SK-N-SH (cell line): ENCODE measurements at regions not wholly inside any gene's neighbourhood (a gene's known extent, or its start where the extent isn't known, plus 50 kb on each side); places are given as distances from the start of the nearest gene placed in this dataset.
A peak's percentile ranks its signal among the peaks of the same experiment; 100 is the strongest.

Source experiments
- CTCF ChIA-PET: fragments of 300-600, 350-600 bp; formaldehyde crosslinking; extraction: SDS; loops from one replicate; lab custom pipeline; 2021; lab: Yijun Ruan, JAX
- POLR2A ChIA-PET: fragments of 350-600 bp; sonication (Branson Sonifier 250); formaldehyde crosslinking; extraction: SDS; loops from one replicate; lab custom pipeline; 2020; ENCODE audit warnings: antibody characterized with exemption, inconsistent platforms; lab: Yijun Ruan, JAX
- DNase-seq: peaks from one replicate; pipeline ENCODE4 v3.0.0; 2012
- H2AFZ ChIP-seq: fragments of 200-600 bp; sonication (generic); 2 replicates; pipeline ENCODE4 v1.8.1; 2016; ENCODE audit warnings: antibody characterized with exemption, mild to moderate bottlenecking, low read depth
- H3F3A ChIP-seq: fragments of 200-600 bp; sonication (generic); replicated peaks from 2 replicates; pipeline ENCODE3; 2016; ENCODE audit warnings: antibody characterized with exemption, mild to moderate bottlenecking; ENCODE audit not compliant: insufficient read depth
- H3K27ac ChIP-seq, 2 experiments: fragments of 200-500 bp in 1 of 2; fragments of 200-600 bp in 1 of 2; sonication (Bioruptor generic) in 1 of 2; sonication (generic), shearing (Covaris generic) in 1 of 2; 2 replicates each; pipeline versions ENCODE4 v1.5.1 to v1.6.1; 2014 to 2016; ENCODE audit warnings: low read depth in 2 of 2, inconsistent platforms in 1 of 2, low read length in 1 of 2, mild to moderate bottlenecking in 1 of 2, mixed read lengths in 1 of 2
- H3K27me3 ChIP-seq: fragments of 200-600 bp; sonication (generic), shearing (Covaris generic); 2 replicates; pipeline ENCODE4 v1.6.1; 2016; ENCODE audit warnings: mixed run types; ENCODE audit not compliant: insufficient read depth
- H3K36me3 ChIP-seq, 2 experiments: fragments of 200-500 bp in 1 of 2; fragments of 200-600 bp in 1 of 2; sonication (Bioruptor generic) in 1 of 2; sonication (generic) in 1 of 2; replicated peaks in 1 of 2; 2 replicates each; pipeline versions ENCODE3 to v1.5.1; 2014 to 2016; ENCODE audit warnings: low read length in 1 of 2, mild to moderate bottlenecking in 1 of 2; ENCODE audit not compliant: insufficient read depth in 2 of 2, control insufficient read depth in 1 of 2
- H3K4me1 ChIP-seq, 2 experiments: fragments of 200-500 bp in 1 of 2; fragments of 200-600 bp in 1 of 2; sonication (Bioruptor generic) in 1 of 2; sonication (generic), shearing (Covaris generic) in 1 of 2; 2 replicates each; pipeline versions ENCODE4 v1.5.1 to v1.6.1; 2014 to 2016; ENCODE audit warnings: low read depth in 1 of 2, low read length in 1 of 2, mixed run types in 1 of 2; ENCODE audit not compliant: insufficient read depth in 2 of 2, control insufficient read depth in 1 of 2
- H3K4me2 ChIP-seq: fragments of 200-600 bp; sonication (generic), shearing (Covaris generic); 2 replicates; pipeline ENCODE4 v1.6.1; 2017; ENCODE audit warnings: mixed run types
- H3K4me3 ChIP-seq, 2 experiments: fragments of 200-500 bp in 1 of 2; fragments of 200-600 bp in 1 of 2; sonication (Bioruptor generic) in 1 of 2; sonication (generic), shearing (Covaris generic) in 1 of 2; 2 replicates each; pipeline versions ENCODE4 v1.5.1 to v1.8.1; 2014 to 2016; ENCODE audit warnings: low read depth in 2 of 2, inconsistent platforms in 1 of 2, low read length in 1 of 2, mild to moderate bottlenecking in 1 of 2, mixed read lengths in 1 of 2, moderate library complexity in 1 of 2
- H3K79me2 ChIP-seq: fragments of 200-600 bp; sonication (generic); 2 replicates; pipeline ENCODE4 v1.8.1; 2017; ENCODE audit warnings: mild to moderate bottlenecking; ENCODE audit not compliant: insufficient read depth
- H3K9ac ChIP-seq: fragments of 200-600 bp; sonication (generic); 2 replicates; pipeline ENCODE4 v1.6.1; 2017; ENCODE audit warnings: mixed run types
- H3K9me2 ChIP-seq: fragments of 200-600 bp; sonication (generic); 2 replicates; pipeline ENCODE4 v1.6.1; 2017; ENCODE audit warnings: mixed run types
- H3K9me3 ChIP-seq: fragments of 200-600 bp; sonication (generic); 2 replicates; pipeline ENCODE4 v1.6.1; 2017; ENCODE audit warnings: mixed run types, mild to moderate bottlenecking, moderate library complexity
- H4K20me1 ChIP-seq: fragments of 200-600 bp; sonication (generic); 2 replicates; pipeline ENCODE4 v1.6.1; 2017; ENCODE audit warnings: mild to moderate bottlenecking, mixed run types; ENCODE audit not compliant: insufficient read depth
- CHD2 ChIP-seq: fragments of 150-350 bp; IDR thresholded peaks from 2 replicates; pipeline ENCODE4 v1.6.1; 2018; ENCODE audit warnings: low read length; ENCODE audit not compliant: partially characterized antibody
- CTCF ChIP-seq: fragments of 200-600 bp; sonication (generic); IDR thresholded peaks from 2 replicates; pipeline ENCODE4 v1.6.1; 2017; ENCODE audit warnings: antibody characterized with exemption, mild to moderate bottlenecking, moderate library complexity
- ELF1 ChIP-seq: IDR thresholded peaks from 2 replicates; pipeline ENCODE4 v1.4.0; 2012
- EP300 ChIP-seq, 2 experiments: IDR thresholded peaks; 2 replicates each; pipeline versions ENCODE4 v1.4.0 to v1.6.1; 2012; ENCODE audit warnings: borderline replicate concordance in 1 of 2, low read depth in 1 of 2, low read length in 1 of 2
- EZH2phosphoT487 ChIP-seq: fragments of 200-600 bp; sonication (generic); IDR thresholded peaks from 2 replicates; pipeline ENCODE4 v1.6.1; 2017; ENCODE audit warnings: low read depth, mixed run types, mild to moderate bottlenecking, antibody characterized with exemption, moderate library complexity, borderline replicate concordance
- FOSL2 ChIP-seq: IDR thresholded peaks from 2 replicates; pipeline ENCODE4 v1.4.0; 2012; ENCODE audit warnings: low read depth, mild to moderate bottlenecking, moderate library complexity, borderline replicate concordance
- FOXJ3 ChIP-seq: sonication (generic); formaldehyde crosslinking; IDR thresholded peaks from 2 replicates; pipeline ENCODE4 v1.5.1; 2020; ENCODE audit warnings: mild to moderate bottlenecking, missing genetic modification reagents
- FOXM1 ChIP-seq: IDR thresholded peaks from 2 replicates; pipeline ENCODE4 v1.4.0; 2012; ENCODE audit warnings: low read depth, mild to moderate bottlenecking
- GABPA ChIP-seq: IDR thresholded peaks from 2 replicates; pipeline ENCODE4 v1.4.0; 2012; ENCODE audit warnings: low read depth, mild to moderate bottlenecking
- GATA2 ChIP-seq: sonication (generic); formaldehyde crosslinking; IDR thresholded peaks from 2 replicates; pipeline ENCODE4 v1.5.0; 2020; ENCODE audit warnings: mild to moderate bottlenecking, missing genetic modification reagents
- IRF3 ChIP-seq: fragments of 150-350 bp; IDR thresholded peaks from 2 replicates; pipeline ENCODE4 v1.6.1; 2016; ENCODE audit warnings: mild to moderate bottlenecking, low read depth, low read length
- JUND ChIP-seq: IDR thresholded peaks from 2 replicates; pipeline ENCODE4 v1.4.0; 2012
- MEF2A ChIP-seq: IDR thresholded peaks from 2 replicates; pipeline ENCODE4 v1.4.0; 2012; ENCODE audit warnings: low read depth, borderline replicate concordance
- MXI1 ChIP-seq: IDR thresholded peaks from 2 replicates; pipeline ENCODE4 v1.6.1; 2012; ENCODE audit warnings: mild to moderate bottlenecking, low read depth, low read length, improper control_type of control experiment
- NFIC ChIP-seq: IDR thresholded peaks from 2 replicates; pipeline ENCODE4 v1.4.0; 2012; ENCODE audit warnings: borderline replicate concordance
- NRF1 ChIP-seq: IDR thresholded peaks from 2 replicates; pipeline ENCODE4 v1.6.1; 2012; ENCODE audit warnings: low read depth, mild to moderate bottlenecking, low read length
- POLR2AphosphoS5 ChIP-seq: IDR thresholded peaks from 2 replicates; pipeline ENCODE4 v1.6.1; 2012; ENCODE audit warnings: low read depth, low read length
- RAD21 ChIP-seq: IDR thresholded peaks from 2 replicates; pipeline ENCODE4 v1.6.1; 2012; ENCODE audit warnings: mild to moderate bottlenecking, low read length
- RCOR1 ChIP-seq: fragments of 150-350 bp; IDR thresholded peaks from 2 replicates; pipeline ENCODE4 v1.6.1; 2017; ENCODE audit warnings: antibody characterized with exemption, low read length
- RFX5 ChIP-seq: IDR thresholded peaks from 2 replicates; pipeline ENCODE4 v1.6.1; 2012; ENCODE audit warnings: mild to moderate bottlenecking, improper control_type of control experiment, low read length
- RXRA ChIP-seq: IDR thresholded peaks from 2 replicates; pipeline ENCODE4 v1.4.0; 2012; ENCODE audit warnings: low read depth, mild to moderate bottlenecking, borderline replicate concordance
- SIN3A ChIP-seq: IDR thresholded peaks from 2 replicates; pipeline ENCODE4 v1.6.1; 2012; ENCODE audit warnings: low read depth, mild to moderate bottlenecking, low read length, moderate library complexity, borderline replicate concordance
- SMC3 ChIP-seq: IDR thresholded peaks from 2 replicates; pipeline ENCODE4 v1.6.1; 2012; ENCODE audit warnings: low read depth, low read length, improper control_type of control experiment
- TAF1 ChIP-seq: IDR thresholded peaks from 2 replicates; pipeline ENCODE4 v1.6.1; 2012; ENCODE audit warnings: low read depth, mild to moderate bottlenecking, low read length, moderate library complexity, borderline replicate concordance
- TCF12 ChIP-seq: IDR thresholded peaks from 2 replicates; pipeline ENCODE4 v1.4.0; 2012
- TEAD4 ChIP-seq: IDR thresholded peaks from 2 replicates; pipeline ENCODE4 v1.4.0; 2012; ENCODE audit warnings: mild to moderate bottlenecking, borderline replicate concordance; ENCODE audit not compliant: insufficient read depth
- YY1 ChIP-seq: IDR thresholded peaks from 2 replicates; pipeline ENCODE4 v1.4.0; 2012; ENCODE audit warnings: low read depth, mild to moderate bottlenecking
- ZBTB33 ChIP-seq: IDR thresholded peaks from 2 replicates; pipeline ENCODE4 v1.4.0; 2012; ENCODE audit warnings: low read depth, borderline replicate concordance
- WGBS: methylation state at CpG from one replicate; pipeline ENCODE4 v1.1.6; 2017; ENCODE audit warnings: low lambda C conversion rate; 5-methylcytosine and 5-hydroxymethylcytosine counted together
- TF ChIP-seq, protein P1 (sequence below): IDR thresholded peaks from 2 replicates; pipeline ENCODE4; 2012

DNA sequence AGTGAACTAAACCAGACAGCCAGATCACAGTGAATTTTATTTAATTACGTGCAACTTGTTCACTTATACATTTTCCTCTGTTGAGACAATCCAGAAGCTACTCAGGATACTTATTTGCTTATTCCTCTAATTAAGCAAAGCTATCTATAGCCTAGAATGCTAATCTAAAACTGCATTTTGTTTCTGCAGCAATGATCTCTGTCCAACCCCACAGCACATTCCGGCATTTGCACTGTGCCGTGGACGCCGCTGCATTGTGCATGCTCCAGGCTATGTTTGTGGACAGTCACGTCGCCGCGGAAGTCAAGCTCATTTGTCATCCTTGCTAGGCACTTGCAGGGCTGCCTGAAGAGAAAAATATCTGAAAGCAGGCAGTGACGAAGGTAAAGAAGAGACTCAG, 406.9 kb downstream of the RFC3 start:
- no peak overlapping the region for H3K4me3 ChIP-seq
- H3K9ac ChIP-seq: no peak overlapping the region
- no peaks in the 10 kb centered on the region for H4K20me1 ChIP-seq
- H3K4me2 ChIP-seq: no peak overlapping the region
- ChIA-PET POLR2A (interaction anchor here (1.0 kb wide), 1 partner anchor 194 kb away, joined by 3 read pairs; no protein-coding TSS in a partner anchor), CTCF (no interaction called here)
- DNase-seq: peak; percentile 46
- H3K27ac ChIP-seq: peak overlapping the region in 1 of 2 experiments; percentile 73; a peak in 2 of 4 replicates
- 41% methylated on average over 10 of the region's 10 CpGs for WGBS
- no peaks in the 10 kb centered on the region for H3K79me2 ChIP-seq
- no peaks in the 10 kb centered on the region for H3K27me3 ChIP-seq
- H2AFZ ChIP-seq: 0 out of 2 replicates have a peak overlapping the region, but pooled peaks have one; percentile 26
- H3K4me1 ChIP-seq: peaks cover 0 to 10% of the 10 kb centered on the region in 2 experiments; a peak in 2 of 4 replicates
- H3F3A ChIP-seq: no peaks in the 10 kb centered on the region
- no peaks in the 10 kb centered on the region for H3K9me2 ChIP-seq
- no peaks in the 10 kb centered on the region for H3K36me3 ChIP-seq
- H3K9me3 ChIP-seq: no peaks in the 10 kb centered on the region
- TF ChIP-seq ELF1 (no peak), GABPA (no peak), SMC3 (peak; percentile 7; the same call in 1 of the 2 replicates), YY1 (no peak), POLR2AphosphoS5 (no peak), FOSL2 (no peak), NFIC (no peak), RXRA (no peak), RAD21 (peak; percentile 39), MEF2A (no peak), CHD2 (peak; percentile 59), NRF1 (no peak), FOXJ3 (peak; percentile 91), GATA2 (CRISPR knock-in tag) (peak; percentile 92), EZH2phosphoT487 (no peak), TEAD4 (no peak), CTCF (no peak), RCOR1 (peak; percentile 98), TAF1 (no peak), SIN3A (no peak), FOXM1 (no peak), RFX5 (no peak), IRF3 (no peak), TCF12 (0 out of 2 replicates have a peak, but pooled peaks have one; percentile 32), JUND (no peak), EP300 (IDR thresholded peaks at IDR 0.05; ENCODE audit: borderline replicate concordance in 1 of 2, low read depth in 1 of 2, low read length in 1 of 2) (peak in 1 of 2 experiments; percentile 92; a peak in 2 of 4 replicates), MXI1 (peak; percentile 64; the same call in 1 of the 2 replicates), ZBTB33 (no peak)
- TF ChIP-seq, protein P1, sequence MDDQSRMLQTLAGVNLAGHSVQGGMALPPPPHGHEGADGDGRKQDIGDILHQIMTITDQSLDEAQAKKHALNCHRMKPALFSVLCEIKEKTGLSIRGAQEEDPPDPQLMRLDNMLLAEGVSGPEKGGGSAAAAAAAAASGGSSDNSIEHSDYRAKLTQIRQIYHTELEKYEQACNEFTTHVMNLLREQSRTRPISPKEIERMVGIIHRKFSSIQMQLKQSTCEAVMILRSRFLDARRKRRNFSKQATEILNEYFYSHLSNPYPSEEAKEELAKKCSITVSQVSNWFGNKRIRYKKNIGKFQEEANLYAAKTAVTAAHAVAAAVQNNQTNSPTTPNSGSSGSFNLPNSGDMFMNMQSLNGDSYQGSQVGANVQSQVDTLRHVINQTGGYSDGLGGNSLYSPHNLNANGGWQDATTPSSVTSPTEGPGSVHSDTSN: no peak
